NB4 (cell line): ENCODE measurements at regions not wholly inside any gene's neighbourhood (a gene's known extent, or its start where the extent isn't known, plus 50 kb on each side); places are given as distances from the start of the nearest gene placed in this dataset.

Experiments
- DNase-seq: peaks from one replicate; pipeline ENCODE4 v3.0.0; 2010; ENCODE audit warnings: low read depth
- H3K4me3 ChIP-seq: one replicate; pipeline ENCODE4 v1.5.1; 2011; ENCODE audit warnings: mild to moderate bottlenecking, low read depth, low read length, moderate library complexity
- MYC ChIP-seq: IDR thresholded peaks from 2 replicates; pipeline ENCODE4 v1.6.1; 2011; ENCODE audit warnings: low read depth, low read length
- POLR2A ChIP-seq: IDR thresholded peaks from 2 replicates; pipeline ENCODE4 v1.6.1; 2011; ENCODE audit warnings: mild to moderate bottlenecking; ENCODE audit not compliant: insufficient read length; ENCODE audit errors: extremely low read depth
- TF ChIP-seq, protein P1 (sequence below): IDR thresholded peaks from one replicate; pipeline ENCODE4 v1.5.1; 2012; ENCODE audit warnings: low read depth, low read length
- TF ChIP-seq, protein P2 (sequence below): IDR thresholded peaks from 2 replicates; pipeline ENCODE4 v1.6.1; 2011; ENCODE audit warnings: low read depth, low read length

DNA sequence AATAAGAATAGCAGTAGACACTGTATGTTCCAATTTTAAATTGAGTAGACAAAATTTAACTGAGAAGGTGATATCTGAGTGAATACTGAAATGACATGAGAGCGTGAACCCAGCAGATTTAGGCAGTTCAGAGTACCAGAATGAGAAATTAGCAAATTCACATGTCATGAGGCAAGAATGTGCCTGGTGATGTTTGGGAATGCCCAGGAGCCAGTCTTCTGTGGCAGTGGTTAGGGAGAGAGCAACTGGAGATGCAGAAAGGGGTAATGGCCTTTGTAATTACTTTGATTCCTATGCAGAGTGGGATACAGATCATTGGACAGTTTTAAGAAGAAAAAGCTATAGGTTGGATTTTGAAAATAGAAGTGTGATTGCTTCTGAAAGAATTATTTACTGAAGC, 621.9 kb downstream of the TECRL start:
- DNase-seq: no peak
- TF ChIP-seq, protein P1, sequence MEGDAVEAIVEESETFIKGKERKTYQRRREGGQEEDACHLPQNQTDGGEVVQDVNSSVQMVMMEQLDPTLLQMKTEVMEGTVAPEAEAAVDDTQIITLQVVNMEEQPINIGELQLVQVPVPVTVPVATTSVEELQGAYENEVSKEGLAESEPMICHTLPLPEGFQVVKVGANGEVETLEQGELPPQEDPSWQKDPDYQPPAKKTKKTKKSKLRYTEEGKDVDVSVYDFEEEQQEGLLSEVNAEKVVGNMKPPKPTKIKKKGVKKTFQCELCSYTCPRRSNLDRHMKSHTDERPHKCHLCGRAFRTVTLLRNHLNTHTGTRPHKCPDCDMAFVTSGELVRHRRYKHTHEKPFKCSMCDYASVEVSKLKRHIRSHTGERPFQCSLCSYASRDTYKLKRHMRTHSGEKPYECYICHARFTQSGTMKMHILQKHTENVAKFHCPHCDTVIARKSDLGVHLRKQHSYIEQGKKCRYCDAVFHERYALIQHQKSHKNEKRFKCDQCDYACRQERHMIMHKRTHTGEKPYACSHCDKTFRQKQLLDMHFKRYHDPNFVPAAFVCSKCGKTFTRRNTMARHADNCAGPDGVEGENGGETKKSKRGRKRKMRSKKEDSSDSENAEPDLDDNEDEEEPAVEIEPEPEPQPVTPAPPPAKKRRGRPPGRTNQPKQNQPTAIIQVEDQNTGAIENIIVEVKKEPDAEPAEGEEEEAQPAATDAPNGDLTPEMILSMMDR: no peak
- TF ChIP-seq POLR2A (no peak), MYC (no peak)
- TF ChIP-seq, protein P2, sequence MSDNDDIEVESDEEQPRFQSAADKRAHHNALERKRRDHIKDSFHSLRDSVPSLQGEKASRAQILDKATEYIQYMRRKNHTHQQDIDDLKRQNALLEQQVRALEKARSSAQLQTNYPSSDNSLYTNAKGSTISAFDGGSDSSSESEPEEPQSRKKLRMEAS: no peak
- H3K4me3 ChIP-seq: no peak overlapping the region

DNA sequence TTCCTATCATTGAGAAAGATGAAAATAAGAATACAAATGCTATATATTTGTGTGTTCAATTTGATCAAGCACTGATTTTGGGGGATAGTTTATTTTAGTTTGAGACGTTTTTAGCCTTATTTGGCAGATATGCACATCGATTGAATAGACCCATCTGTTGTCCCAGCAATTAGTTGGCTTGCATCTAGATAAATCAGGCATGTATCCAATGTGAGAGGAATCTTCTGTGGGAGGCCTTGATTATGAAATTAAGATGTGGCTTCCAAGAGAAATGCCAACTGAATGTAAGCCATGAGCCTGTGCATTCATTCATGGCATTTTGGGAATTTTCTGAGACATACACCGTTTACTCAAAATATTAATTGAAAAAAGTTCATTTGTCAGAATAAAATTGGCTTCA, 623.1 kb downstream of the TECRL start:
- no peak for DNase-seq
- H3K4me3 ChIP-seq: no peak overlapping the region
- TF ChIP-seq, protein P1: no peak
- TF ChIP-seq, protein P2: no peak
- TF ChIP-seq POLR2A (no peak), MYC (no peak)

DNA sequence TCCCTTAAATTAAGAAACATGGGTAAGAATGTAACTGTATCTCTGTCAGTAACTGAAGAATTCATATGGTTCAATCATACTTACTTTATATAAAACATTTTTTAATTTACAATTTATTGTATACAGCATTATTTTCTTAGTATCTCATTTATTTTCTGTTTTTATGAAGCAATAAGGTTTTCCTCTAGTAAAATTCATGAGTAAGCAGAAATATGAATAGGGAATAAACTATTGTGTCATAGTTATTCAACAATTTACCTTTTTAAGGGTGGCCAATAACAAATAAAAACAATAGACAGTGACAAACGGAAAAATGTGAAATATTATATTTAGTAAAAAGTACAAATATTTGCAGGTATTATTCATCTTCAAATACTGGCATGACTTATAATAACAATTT, 624.4 kb downstream of the TECRL start:
- TF ChIP-seq, protein P1: no peak
- TF ChIP-seq POLR2A (no peak), MYC (no peak)
- TF ChIP-seq, protein P2: no peak
- no peak overlapping the region for H3K4me3 ChIP-seq
- no peak for DNase-seq

DNA sequence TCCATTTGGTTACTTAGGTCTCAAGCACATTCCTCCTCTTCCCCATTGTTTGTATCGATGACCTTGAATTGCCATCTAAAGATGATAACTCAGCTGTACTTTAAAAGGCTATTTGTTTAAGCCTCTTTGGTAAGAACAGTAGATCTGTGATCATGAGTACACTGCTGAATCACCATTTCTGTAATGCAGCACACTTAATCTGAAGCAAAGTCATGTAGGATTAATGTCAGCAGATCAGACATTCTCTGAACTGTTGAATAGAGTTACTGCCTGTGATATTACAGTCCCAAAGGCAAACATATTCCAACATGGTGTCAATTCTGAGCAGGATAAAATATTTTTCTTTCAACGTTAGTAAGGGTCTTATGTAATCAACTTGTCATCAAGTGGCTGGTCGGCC, 631.6 kb downstream of the TECRL start:
- TF ChIP-seq POLR2A (no peak), MYC (no peak)
- TF ChIP-seq, protein P2: no peak
- TF ChIP-seq, protein P1: no peak
- no peak for DNase-seq

DNA sequence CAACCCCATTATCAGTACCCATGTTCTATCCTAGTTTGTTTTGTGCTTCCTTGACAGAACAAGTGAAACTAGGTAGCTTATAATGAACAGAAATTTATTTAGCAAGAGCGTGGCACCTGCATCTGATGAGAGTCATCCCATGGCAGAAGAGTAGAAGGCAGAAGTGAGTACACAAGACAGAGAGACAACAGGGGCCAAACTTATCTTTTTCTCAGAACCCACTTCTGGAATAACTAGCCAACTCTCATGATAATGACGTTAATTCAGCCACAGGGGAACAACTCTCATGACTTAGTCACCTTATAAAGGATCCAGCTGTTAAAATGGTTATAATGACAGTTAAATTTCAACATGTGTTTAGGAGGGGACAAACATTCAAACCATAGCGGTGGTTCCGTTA, 644.9 kb downstream of the TECRL start:
- TF ChIP-seq MYC (no peak), POLR2A (no peak)
- TF ChIP-seq, protein P1: no peak
- TF ChIP-seq, protein P2: no peak
- DNase-seq: no peak
- H3K4me3 ChIP-seq: no peak overlapping the region

More for the DNA sequence above, 631.6 kb downstream of the TECRL start:
- H3K4me3 ChIP-seq: no peak overlapping the region

DNA sequence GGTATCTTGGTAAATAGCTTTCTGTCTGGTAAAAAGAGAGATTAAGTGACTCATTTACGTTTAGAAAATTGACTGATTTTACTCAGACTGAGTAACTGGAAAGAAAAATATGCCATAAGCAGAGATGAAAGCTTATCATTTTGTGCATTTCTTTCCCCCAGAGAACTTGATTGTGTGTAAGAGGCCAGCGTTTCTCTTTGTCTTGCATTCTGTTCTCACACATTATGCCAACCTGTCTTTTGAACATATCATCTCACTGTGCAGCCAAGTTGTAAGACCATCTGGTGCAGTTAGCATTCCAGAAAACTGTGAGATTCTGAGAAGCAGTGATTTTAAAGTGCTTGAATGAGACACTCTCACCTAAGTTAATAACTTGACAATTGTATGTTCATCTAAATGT, 651.3 kb downstream of the TECRL start:
- TF ChIP-seq, protein P1: no peak
- TF ChIP-seq, protein P2: no peak
- TF ChIP-seq POLR2A (no peak), MYC (no peak)

More for the DNA sequence above, 651.3 kb downstream of the TECRL start:
- no peak for DNase-seq
- H3K4me3 ChIP-seq: no peak overlapping the region
